Spleen (tissue), 11 donors: ENCODE measurements at regions not wholly inside any gene's neighbourhood (a gene's known extent, or its start where the extent isn't known, plus 50 kb on each side); places are given as distances from the start of the nearest gene placed in this dataset.

Experiments used
- DNase-seq: peaks from one replicate; pipeline ENCODE4 v3.0.0-alpha.2; 2020
- H3K27ac ChIP-seq, 8 donors: fragments of 200-600 bp; sonication (generic) in 7 of 8; 1 replicate in 4 of 8; 2 replicates in 4 of 8; pipeline versions ENCODE4 v1.5.0 to v1.8.0; 2016 to 2021; ENCODE audit warnings: inconsistent platforms in 4 of 8, mild to moderate bottlenecking in 4 of 8, moderate library complexity in 1 of 8
- H3K27me3 ChIP-seq, 7 donors: fragments of 200-600 bp; sonication (generic) in 6 of 7; replicated peaks in 1 of 7; 1 replicate in 4 of 7; 2 replicates in 3 of 7; pipeline versions ENCODE4 v1.5.0 to v1.8.0; 2016 to 2021; ENCODE audit warnings: inconsistent platforms in 3 of 7, mild to moderate bottlenecking in 1 of 7
- H3K36me3 ChIP-seq, 6 donors: fragments of 200-600 bp; sonication (generic) in 5 of 6; 1 replicate in 4 of 6; 2 replicates in 2 of 6; pipeline versions ENCODE4 v1.5.0 to v1.8.0; 2016 to 2021; ENCODE audit warnings: inconsistent platforms in 2 of 6
- H3K4me1 ChIP-seq, 6 donors: fragments of 200-600 bp; sonication (generic) in 5 of 6; 1 replicate in 3 of 6; 2 replicates in 3 of 6; pipeline versions ENCODE4 v1.5.0 to v1.8.0; 2016 to 2021; ENCODE audit warnings: inconsistent platforms in 3 of 6
- H3K4me3 ChIP-seq, 8 donors: fragments of 200-600 bp; sonication (generic) in 7 of 8; 1 replicate in 4 of 8; 2 replicates in 4 of 8; pipeline versions ENCODE4 v1.5.0 to v1.8.0; 2016 to 2021; ENCODE audit warnings: inconsistent platforms in 4 of 8, mild to moderate bottlenecking in 4 of 8, moderate library complexity in 2 of 8
- H3K9me3 ChIP-seq, 8 donors: fragments of 200-600 bp; sonication (generic) in 7 of 8; 1 replicate in 4 of 8; 2 replicates in 4 of 8; pipeline versions ENCODE4 v1.5.0 to v1.8.0; 2016 to 2021; ENCODE audit warnings: inconsistent platforms in 4 of 8
- POLR2A ChIP-seq, 3 donors: fragments of 450-650 bp; IDR thresholded peaks; one replicate each; pipeline ENCODE4 v1.5.1; 2017; ENCODE audit warnings: antibody characterized with exemption in 3 of 3, mild to moderate bottlenecking in 1 of 3
- POLR2AphosphoS5 ChIP-seq, 3 donors: sonication (generic); formaldehyde crosslinking; IDR thresholded peaks; one replicate each; pipeline ENCODE4 v1.5.1; 2017; ENCODE audit warnings: antibody characterized with exemption in 3 of 3
- WGBS, 5 donors: extraction: QIAGEN DNeasy Blood & Tissue Kit in 3 of 5; methylation state at CpG; one replicate each; pipeline versions ENCODE4 v1.1.5 to v1.1.7; 2013 to 2018; 5-methylcytosine and 5-hydroxymethylcytosine counted together
- intact Hi-C: fragments of 100-400 bp; cut with DNase I; formaldehyde crosslinking; loops from one replicate; pipeline ENCODE4 v1.15.0; 2023; ENCODE audit warnings: low total_unique reads
- TF ChIP-seq, protein P1 (sequence below), 11 experiments: fragments of 200-600 bp in 7 of 11; fragments of 450-650 bp in 4 of 11; sonication (generic) in 4 of 11; IDR thresholded peaks in 8 of 11; conservative IDR thresholded peaks in 3 of 11; 1 replicate in 7 of 11; 2 replicates in 4 of 11; pipeline versions ENCODE4 v1.4.0 to v1.8.0; 2016 to 2021; ENCODE audit warnings: antibody characterized with exemption in 11 of 11, inconsistent platforms in 4 of 11, mild to moderate bottlenecking in 1 of 11
- donor health status: healthy with polysubstance abuse.
- donor health status: DM: no; HTN: no; CAD: no; lungs with moderate emphysema.
- donor health status: DM: no; HTN: no; CAD: no.
- donor health status: Bipolar disorder and iron deficiency.
- donor health status: healthy.
- donor health status: DM: no; HTN: no; CAD: no.
- donor health status: DM: yes; HTN: yes; CAD: no.

DNA sequence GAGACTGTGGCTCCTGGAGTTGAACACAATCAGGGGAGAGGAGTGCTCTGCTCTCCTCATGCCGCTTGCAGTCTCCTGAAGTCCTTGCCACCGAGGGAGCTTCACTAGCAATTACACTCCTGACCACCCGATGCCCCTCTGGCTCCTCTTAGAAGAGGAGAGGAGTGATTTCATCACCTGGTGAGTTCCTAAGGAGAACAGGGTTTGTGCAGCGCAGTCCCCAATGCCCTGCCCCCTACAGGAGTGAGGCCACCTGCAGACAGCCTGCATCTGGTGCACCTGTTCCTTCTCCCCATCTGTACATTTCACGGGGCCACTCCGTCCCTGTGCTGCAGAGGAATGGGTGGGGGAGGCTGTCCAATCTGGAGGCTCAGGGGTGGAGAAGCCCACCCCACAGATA is 267.2 kb downstream of the HRH4 start:
- H3K4me1 ChIP-seq = peaks cover 0 to 7% (median 0%) of the 10 kb centered on the region in 6 donors
- H3K27ac ChIP-seq = no peak overlapping the region
- no peak for TF ChIP-seq POLR2A (IDR thresholded peaks at IDR 0.05)
- TF ChIP-seq, protein P1, sequence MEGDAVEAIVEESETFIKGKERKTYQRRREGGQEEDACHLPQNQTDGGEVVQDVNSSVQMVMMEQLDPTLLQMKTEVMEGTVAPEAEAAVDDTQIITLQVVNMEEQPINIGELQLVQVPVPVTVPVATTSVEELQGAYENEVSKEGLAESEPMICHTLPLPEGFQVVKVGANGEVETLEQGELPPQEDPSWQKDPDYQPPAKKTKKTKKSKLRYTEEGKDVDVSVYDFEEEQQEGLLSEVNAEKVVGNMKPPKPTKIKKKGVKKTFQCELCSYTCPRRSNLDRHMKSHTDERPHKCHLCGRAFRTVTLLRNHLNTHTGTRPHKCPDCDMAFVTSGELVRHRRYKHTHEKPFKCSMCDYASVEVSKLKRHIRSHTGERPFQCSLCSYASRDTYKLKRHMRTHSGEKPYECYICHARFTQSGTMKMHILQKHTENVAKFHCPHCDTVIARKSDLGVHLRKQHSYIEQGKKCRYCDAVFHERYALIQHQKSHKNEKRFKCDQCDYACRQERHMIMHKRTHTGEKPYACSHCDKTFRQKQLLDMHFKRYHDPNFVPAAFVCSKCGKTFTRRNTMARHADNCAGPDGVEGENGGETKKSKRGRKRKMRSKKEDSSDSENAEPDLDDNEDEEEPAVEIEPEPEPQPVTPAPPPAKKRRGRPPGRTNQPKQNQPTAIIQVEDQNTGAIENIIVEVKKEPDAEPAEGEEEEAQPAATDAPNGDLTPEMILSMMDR (IDR thresholded peaks at IDR 0.05 in 8 of 11, conservative IDR thresholded peaks at IDR 0.05 in 3 of 11) = no peak
- TF ChIP-seq POLR2AphosphoS5 (IDR thresholded peaks at IDR 0.05) = no peak
- no peaks in the 10 kb centered on the region for H3K36me3 ChIP-seq
- H3K4me3 ChIP-seq = no peak overlapping the region
- intact Hi-C loops = loop anchor here (5.0 to 10.0 kb wide), 2 partner anchors 240 to 373 kb away; no protein-coding TSS in a partner anchor
- WGBS, 5 donors = 61 to 84% (median 68%) methylated on average over 5 to 6 of the region's 6 CpGs
- DNase-seq = no peak
- no peaks in the 10 kb centered on the region for H3K9me3 ChIP-seq
- peaks cover 0 to 11% (median 3%) of the 10 kb centered on the region in 7 donors for H3K27me3 ChIP-seq

DNA sequence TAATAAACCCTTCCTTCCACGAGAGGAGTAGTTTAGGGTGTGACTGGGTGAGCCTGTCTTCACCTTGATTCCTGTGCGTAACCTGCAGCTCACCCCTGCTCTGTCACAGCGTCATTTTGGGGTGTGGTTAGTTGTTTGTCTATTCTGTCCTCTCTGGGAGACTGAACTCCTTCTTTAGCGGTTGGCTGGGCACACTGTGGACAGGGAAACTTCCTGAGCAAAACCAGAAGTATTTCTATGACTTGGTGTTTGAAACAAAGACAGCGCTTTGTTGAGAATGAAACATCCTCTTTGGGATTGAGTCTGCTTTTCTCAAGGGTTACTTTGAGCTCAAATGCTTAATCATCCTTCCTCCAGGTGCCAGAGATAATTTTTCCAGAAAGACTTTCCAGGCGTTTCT is 270.7 kb downstream of the HRH4 start:
- Histone ChIP-seq H3K9me3 (no peaks in the 10 kb centered on the region), H3K36me3 (no peaks in the 10 kb centered on the region), H3K27me3 (peaks cover 0 to 14% (median 0%) of the 10 kb centered on the region in 7 donors), H3K27ac (no peak overlapping the region), H3K4me1 (peaks cover 0 to 7% (median 0%) of the 10 kb centered on the region in 6 donors), H3K4me3 (no peak overlapping the region)
- TF ChIP-seq, protein P1 (IDR thresholded peaks at IDR 0.05 in 8 of 11, conservative IDR thresholded peaks at IDR 0.05 in 3 of 11) = no peak
- TF ChIP-seq POLR2AphosphoS5 (IDR thresholded peaks at IDR 0.05) (no peak), POLR2A (IDR thresholded peaks at IDR 0.05) (no peak)
- intact Hi-C loops = loop anchor here (5.0 kb wide), 1 partner anchor 129 kb away; no protein-coding TSS in a partner anchor
- DNase-seq = no peak
- 41 to 60% (median 52%) methylated on average over 6 of the region's 6 CpGs for whole genome bisulfite sequencing, 5 donors

DNA sequence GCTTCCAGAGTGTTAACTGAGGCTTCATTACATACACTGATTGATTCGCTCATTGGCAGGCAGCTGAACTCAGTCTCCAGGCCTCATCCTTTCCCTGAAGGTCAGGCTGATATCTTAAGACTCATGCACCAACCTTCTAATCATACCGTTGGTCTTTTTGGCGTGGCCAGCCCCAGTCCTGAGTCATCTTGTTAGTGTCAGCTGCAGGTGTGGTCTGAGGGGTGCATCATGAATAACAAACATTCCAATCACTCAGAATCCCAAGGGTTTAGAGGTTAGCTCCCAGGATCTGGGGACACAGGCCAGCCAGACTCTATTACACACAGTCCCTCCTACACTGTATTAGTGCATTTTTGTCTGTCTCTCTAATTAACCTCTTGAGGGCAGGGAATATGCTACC is 271.5 kb downstream of the HRH4 start:
- peaks cover 0 to under 1% (median 0%) of the 10 kb centered on the region in 6 donors for H3K4me1 ChIP-seq
- DNase-seq = no peak
- WGBS, 5 donors = 67 to 88% (median 84%) methylated on average over 3 of the region's 3 CpGs
- no peak overlapping the region for H3K4me3 ChIP-seq
- intact Hi-C loops = loop anchor here (5.0 kb wide), 1 partner anchor 130 kb away; no protein-coding TSS in a partner anchor
- H3K9me3 ChIP-seq = no peaks in the 10 kb centered on the region
- H3K36me3 ChIP-seq = no peaks in the 10 kb centered on the region
- peaks cover 0 to 14% (median 0%) of the 10 kb centered on the region in 7 donors for H3K27me3 ChIP-seq
- H3K27ac ChIP-seq = no peak overlapping the region
- TF ChIP-seq POLR2AphosphoS5 (IDR thresholded peaks at IDR 0.05) (no peak), POLR2A (IDR thresholded peaks at IDR 0.05) (no peak)
- TF ChIP-seq, protein P1 (IDR thresholded peaks at IDR 0.05 in 8 of 11, conservative IDR thresholded peaks at IDR 0.05 in 3 of 11) = no peak

DNA sequence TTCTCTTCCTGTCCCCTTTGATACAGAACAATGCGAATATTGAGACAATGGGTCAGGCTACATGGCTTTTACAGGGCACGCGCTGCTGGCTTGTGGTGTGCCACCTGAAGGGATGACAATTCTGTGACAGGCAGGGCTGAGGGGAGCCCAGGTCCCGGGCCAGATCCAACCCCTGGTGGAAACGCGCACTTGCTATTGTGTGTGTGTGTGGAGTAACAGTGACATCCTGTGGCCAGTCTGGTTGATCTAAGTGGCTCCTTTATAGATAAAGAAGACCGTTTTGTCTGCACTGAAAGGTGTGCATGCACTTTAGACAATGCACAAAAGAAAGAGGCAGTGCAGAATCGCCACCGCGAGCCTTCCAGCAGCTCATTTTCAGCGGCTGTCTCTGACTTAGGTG is 273.6 kb downstream of the HRH4 start:
- no peaks in the 10 kb centered on the region for H3K4me1 ChIP-seq
- no peak overlapping the region for H3K27ac ChIP-seq
- WGBS, 5 donors = 73 to 88% (median 77%) methylated on average over 11 of the region's 11 CpGs
- H3K36me3 ChIP-seq = no peaks in the 10 kb centered on the region
- H3K4me3 ChIP-seq = no peak overlapping the region
- TF ChIP-seq, protein P1 (IDR thresholded peaks at IDR 0.05 in 8 of 11, conservative IDR thresholded peaks at IDR 0.05 in 3 of 11) = no peak
- TF ChIP-seq POLR2AphosphoS5 (IDR thresholded peaks at IDR 0.05) = no peak
- no peak for TF ChIP-seq POLR2A (IDR thresholded peaks at IDR 0.05)
- intact Hi-C loops = loop anchor here (5.0 kb wide), 1 partner anchor 132 kb away; no protein-coding TSS in a partner anchor
- peaks cover 0 to 14% (median 0%) of the 10 kb centered on the region in 7 donors for H3K27me3 ChIP-seq
- no peak for DNase-seq
- no peaks in the 10 kb centered on the region for H3K9me3 ChIP-seq
